ENCODE measurements at regions not wholly inside any gene's neighbourhood (a gene's known extent, or its start where the extent isn't known, plus 50 kb on each side); places are given as distances from the start of the nearest gene placed in this dataset.
"Not testable (repeated sequence)": the region's sequence is repeated elsewhere in the genome, so short reads cannot be mapped to it uniquely, and the experiment has no call there.

DNA sequence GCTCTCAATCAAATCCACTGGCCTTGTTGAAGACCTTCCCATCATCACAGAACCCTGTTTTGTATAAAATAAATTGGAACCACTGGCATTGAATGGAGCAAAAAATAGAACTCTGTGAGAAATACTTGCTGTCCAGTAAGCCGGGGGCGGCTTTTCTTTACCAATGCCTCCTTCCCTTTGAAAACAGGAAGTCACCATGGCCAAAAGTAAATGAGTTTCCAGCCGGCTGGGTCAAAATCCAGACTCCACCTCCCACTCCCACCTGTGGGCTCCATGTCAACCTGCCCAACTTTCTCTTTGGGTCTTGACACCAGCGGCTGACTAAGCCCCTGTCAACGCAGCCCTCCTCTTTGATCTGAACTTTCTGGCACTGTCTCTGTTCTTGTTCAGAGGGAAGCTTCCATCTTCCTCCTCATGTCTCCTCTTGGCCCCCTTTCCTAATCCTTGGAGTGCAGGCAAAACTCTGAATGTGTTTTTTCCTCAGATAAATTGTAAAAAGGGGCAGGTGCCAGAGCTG, 95.2 kb downstream of the TFAP2C start:
- no peak for DNase-seq (ENCODE audit: low read depth)

DNA sequence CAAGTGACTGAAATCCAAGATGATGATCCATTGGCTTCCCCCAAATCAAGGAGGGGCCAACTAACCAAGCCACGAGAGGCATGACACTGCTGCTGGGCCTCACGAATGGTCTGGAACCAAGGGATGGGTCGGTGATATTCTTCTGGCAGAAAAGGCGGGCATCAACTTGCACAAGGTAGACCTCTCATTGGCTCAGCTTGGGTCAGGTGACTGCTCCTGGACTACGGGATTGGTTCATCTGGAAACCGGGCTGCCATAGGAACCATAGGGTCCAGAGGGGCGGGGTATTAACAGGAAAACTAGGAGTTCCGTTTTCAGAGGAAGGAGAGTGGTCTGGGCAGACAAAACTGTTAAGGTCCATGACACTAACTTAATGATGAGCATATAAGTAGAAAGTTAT, 100.9 kb downstream of the TFAP2C start:
- DNase-seq (ENCODE audit: low read depth): no peak

DNA sequence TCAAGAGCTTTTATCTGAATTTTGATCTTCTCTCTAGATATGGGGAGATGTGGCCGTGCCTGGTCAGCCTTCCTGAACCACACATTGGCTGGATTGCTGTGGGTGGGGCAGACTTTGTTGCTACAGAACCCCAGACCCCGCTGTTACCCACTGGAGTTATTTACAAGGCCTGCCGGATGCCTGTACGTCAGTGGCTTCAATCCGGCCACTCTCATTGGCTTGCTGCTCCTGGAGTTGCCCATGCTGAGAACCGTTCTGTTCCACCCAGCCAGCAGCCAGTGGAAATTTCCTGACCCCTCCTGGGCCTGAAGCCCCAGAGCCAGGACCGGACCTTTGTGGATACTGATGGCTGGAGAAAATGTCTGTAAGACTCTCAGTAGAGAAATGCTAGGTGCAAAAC, 101.9 kb downstream of the TFAP2C start:
- no peak for DNase-seq (ENCODE audit: low read depth)

DNA sequence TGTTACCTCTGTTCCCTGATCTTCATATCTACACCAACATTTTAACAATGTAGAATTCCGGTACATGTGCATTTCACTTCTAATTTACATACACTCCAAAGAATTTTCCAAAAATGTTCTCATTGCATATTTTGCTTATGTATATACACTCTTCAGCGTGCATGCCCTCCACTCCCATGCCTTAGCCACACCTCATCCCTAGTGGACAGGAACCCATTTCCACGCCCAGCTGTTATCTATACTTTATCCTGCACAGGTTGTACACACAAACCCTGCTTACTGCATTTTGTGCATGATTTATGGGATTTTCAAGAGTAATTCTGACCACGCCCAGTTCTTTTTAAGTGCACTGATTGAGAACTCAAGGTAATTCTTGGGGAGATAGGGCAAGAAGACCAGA, 102.4 kb downstream of the TFAP2C start:
- DNase-seq (ENCODE audit: low read depth): no peak

DNA sequence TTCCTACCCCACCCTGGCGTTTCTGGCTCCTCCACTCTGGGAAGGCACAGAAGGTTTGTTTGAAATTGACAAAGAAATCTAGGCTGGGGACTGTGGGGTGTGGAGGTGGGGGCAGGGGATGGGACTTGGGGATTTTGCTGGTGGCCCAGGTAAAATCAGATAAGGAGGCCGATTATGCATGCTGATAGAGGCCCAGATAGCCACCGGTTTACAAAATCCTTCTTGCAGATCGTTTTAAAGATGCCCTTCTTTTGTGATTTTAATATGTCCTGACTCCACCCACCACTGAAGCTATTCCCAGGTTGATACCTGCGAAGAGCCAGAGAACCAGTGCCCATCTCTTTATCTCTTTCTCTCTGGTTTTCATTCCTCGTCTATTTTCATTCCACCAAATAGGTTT, 104.9 kb downstream of the TFAP2C start:
- no peak for DNase-seq (ENCODE audit: low read depth)

DNA sequence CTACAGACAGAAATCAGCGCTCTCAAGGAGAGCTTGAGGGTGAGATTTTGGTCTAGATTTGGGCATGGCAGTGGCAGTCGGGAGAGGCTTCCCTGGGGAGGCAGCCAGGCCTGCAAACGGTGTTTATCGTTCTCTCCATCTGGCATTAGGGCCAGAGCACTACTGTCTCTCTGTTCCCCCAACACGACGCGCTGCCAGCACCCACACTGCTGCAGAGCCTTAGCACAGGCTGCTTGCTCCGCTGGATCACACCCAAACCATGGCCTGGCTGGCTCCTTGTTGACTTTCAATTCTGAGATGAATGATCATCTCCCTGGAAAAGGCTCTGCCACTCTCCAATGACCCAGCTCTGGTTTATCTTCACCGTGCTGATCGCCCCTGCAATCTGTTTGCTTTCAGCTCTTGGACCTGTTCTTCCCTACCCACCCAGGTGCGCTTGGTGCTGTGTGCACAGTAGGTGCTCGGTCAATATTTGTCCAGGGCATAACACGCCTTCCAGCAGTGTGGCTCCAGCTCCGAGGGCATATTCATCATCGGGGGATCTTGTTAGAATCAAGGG, 106.1 kb downstream of the TFAP2C start:
- no peak for DNase-seq (ENCODE audit: low read depth)

DNA sequence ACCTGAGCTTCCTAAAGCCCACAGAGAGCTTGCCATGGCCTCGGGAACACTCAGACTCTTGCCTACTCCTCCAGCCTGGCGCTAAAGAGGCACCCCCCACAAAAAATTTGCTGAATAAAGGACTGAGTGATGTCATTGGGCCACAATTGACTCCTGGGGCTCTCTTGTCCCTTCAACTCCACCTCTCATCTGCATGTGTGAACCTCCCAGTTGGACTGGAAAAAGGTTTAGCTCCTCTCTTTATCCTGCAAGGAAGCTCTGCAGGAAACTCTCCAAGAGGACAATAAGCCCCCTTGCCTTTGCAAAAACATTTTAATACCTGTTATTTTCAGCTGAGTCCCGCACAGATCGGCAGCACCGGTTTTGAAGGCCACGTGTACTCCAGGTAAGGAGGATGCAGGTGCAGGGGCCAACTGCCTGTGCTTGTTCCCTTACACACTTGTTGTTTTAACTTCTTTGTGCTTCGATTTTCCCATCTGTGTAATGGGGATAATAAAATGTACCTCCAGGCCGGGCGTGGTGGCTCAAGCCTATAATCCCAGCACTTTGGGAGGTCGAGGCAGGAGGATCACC, 107.3 kb downstream of the TFAP2C start:
- no peak for DNase-seq (ENCODE audit: low read depth)

DNA sequence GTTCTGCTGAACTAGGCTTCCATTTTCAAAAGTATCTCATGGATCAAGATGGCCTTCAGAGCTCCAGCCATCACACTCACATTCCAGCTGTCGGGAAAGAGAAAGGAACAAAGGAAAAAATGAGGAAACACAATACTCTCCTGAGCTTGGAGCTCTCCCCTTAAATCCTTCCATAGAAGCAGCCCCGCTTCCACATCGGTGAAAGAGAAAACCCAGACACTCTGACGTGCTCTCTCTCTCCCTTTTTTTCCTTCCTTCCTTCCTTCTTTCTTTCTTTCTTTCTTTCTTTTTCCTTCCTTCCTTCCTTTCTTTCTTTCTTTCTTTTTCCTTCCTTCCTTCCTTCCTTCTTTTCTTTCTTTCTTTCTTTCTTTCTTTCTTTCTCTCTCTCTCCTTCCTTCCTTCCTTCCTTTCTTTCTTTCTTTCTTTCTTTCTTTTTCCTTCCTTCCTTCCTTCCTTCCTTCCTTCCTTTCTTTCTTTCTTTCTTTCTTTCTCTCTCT, 115.3 kb downstream of the TFAP2C start:
- not testable (repeated sequence) for DNase-seq (ENCODE audit: low read depth)

DNA sequence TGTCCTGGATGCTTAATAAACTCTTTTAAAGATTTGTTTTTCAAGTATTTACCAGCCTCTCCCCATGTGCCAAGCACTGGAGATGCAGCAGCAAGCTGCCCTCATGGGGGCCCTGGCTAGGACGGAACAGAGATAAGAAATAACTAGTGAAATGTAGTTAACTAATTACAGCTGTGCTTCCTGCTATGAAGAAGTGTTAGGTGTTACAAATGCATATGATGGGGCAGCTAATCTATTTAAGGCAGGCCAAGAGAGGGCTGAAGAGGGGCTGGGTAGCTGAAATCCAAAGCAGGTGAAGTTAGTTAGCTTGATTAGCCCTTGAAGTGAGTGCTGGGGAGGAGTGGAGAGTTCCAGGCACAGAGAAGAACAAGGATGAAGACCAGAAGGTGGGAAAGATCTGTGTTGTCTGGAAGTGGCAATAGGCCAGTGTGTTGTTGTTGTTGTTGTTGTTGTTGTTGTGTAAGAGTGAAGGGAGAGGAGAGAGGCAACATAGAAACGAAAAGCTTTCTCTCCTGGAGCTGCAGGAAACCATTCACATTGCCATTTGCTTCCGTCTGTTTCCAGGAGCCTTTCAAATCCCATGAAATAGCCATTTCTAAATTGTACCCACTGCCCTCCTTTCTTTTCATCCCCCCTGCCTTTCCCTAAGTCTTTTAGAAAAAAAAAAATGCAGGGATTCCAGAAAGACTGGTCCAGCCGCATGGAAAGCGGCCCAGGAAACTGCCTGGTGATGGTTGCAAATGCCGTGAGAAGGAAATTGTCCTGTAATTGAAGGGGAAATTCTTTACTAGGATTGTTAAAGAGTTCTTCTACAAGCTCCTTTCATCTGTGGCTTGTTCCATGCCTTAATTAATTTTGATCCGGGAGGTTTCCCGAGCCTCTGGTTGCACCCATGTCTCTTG, 119.6 kb downstream of the TFAP2C start:
- no peak for DNase-seq (ENCODE audit: low read depth)

DNA sequence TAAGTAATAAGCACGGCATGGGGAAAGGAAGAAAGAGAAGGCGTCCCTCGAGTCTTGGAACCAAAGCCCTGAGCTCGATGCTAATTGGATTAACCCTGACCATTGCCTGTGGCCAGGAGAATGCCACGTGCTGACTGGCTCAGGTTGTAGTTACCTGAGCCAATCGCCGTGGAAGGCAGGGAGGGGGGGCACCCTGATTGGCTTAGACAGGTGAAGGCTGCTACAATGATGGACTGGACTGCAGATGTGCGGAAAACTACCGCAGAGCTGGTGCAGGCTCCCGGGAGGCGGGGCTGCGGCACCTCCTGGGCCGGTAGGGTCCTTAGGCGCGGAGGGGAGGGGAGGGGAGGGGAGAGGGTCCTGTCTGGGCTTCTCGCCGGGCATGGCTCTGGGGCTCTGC, 121.3 kb downstream of the TFAP2C start:
- no peak for DNase-seq (ENCODE audit: low read depth)

DNA sequence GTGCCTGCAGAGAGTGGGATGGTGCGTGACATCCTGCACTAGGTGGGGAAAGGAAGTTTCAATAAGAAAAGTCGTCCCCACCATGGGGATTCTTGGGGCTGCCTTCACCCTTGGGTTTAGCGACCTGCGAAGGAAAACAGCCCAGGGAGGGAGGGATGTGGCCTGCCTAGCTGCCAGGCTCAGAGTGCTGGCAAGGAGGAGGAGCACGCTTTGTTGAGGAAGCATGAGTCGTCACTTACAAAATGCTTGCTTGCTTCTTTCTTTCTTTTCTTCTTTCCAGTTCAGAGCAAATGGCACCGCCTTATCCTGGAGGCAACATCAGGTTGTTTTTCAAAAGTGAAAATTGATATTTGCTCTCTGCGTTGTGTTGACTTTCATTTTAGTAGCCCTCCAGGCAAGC, 123.2 kb downstream of the TFAP2C start:
- no peak for DNase-seq (ENCODE audit: low read depth)

DNA sequence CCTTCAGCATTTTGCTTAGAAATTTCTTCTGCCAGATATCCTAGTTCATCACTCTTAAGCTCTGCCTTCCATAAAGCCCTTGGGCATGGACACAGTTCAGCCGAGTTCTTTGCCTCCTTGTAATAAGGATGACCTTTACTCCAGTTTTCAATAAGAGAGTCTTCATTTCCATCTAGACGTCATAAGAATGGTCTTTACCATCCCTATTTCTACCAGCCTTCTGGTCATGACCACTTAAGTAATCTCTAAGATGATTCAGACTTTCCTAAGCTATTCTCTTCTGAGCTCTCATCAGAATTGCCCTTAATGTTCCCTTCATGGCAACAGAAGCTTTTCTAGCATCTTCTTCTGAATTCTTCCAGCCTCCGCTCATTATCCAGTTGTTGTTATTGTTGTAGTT, 126.1 kb downstream of the TFAP2C start:
- DNase-seq (ENCODE audit: low read depth): no peak

DNA sequence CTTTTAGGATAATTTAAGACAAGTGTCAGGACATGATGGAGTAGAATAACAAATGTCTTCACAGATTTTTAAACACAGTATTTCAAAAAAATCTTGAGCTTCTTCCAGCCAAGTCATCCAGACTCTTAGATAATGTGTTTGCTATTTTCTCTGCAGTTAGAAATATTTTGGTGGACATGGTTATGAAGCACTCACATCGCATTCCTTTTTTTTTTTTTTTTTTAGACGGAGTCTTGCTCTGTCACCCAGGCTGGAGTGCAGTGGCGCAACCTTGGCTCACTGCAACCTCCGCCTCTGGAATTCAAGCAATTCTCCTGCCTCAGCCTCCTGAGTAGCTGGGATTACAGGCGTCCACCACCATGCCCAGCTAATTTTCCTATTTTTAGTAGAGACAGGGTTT, 127.6 kb downstream of the TFAP2C start:
- DNase-seq (ENCODE audit: low read depth): not testable (repeated sequence)

DNA sequence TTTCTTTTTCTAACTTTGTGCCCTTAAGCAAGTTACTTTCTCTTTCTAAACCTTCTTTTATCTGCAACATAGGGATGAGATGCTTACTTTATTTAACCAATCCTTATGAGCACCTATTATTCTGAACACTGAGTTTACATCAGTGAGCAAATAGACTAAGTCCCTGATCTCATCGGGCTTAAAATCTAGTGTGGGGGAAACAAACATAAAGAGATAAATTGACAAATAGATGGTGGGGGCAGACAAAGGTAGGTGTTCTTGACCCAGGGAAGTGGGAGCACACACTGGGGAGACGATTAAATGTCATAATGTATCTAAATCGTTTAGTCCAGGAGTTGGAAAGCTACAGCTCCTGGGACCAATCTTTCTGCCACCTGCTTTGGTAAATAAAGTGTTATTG, 129.6 kb downstream of the TFAP2C start:
- no peak for DNase-seq (ENCODE audit: low read depth)

DNA sequence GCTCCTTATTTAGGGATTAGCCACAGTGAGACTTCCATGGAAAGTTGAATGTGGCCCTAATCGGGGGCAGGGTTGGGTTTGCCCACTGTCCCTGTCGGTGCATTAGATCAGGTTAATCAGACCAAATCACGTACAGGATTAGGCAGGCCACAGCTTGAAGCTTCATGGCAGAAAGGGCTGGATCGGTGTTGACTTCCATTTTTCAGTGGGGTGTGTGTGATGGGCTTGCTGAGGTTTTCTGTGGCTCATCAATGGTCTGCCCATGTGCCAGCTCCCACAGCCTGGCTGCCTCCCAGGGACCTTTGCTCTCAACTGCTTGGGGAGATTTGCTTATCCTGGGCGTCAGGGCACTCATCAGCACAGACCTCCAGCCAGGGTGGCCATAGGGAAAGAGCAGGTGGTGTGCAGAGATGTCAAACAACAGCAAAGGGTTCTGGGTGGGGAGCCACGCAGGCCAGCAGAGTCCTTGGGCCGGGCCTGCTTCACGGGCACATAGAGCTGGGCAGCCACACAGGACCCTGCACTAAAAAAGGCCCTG, 130.7 kb downstream of the TFAP2C start:
- DNase-seq (ENCODE audit: low read depth): no peak

DNA sequence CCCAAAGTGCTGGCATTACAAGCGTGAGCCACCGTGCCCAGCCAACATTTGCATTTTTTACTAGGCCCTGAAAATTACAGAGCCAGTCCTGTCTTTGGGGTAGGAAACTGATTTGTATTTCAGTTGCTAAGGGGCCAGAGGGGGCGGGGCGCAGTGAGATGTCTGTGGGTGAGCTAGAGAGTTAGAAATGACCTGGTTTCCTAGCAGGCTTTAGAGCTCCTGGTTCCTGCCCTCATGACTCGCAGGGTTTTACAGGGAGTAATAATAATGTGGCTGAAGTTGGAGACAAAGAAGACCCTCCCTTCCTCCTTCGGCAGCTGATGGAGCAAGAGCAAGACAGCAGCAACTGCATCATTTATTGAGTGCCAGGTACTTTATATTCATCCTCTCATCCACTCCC, 131.5 kb downstream of the TFAP2C start:
- no peak for DNase-seq (ENCODE audit: low read depth)

DNA sequence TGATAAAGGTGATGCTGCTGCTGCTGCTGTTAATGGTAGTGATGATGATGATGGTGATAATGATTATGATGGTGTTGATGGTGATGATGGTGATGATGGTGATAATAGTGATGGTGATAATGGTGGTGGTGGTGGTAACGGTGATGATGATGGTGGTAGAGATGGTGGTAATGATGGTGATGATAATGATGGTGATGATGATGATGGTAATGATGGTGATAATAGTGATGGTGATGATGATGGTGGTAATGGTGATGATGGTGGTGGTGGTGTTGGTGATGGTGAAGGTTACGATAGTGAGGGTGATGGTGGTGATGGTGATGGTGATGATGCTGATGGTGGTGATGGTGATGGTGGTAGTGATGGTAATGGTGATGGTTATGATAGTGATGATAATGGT, 132.3 kb downstream of the TFAP2C start:
- no peak for DNase-seq (ENCODE audit: low read depth)

DNA sequence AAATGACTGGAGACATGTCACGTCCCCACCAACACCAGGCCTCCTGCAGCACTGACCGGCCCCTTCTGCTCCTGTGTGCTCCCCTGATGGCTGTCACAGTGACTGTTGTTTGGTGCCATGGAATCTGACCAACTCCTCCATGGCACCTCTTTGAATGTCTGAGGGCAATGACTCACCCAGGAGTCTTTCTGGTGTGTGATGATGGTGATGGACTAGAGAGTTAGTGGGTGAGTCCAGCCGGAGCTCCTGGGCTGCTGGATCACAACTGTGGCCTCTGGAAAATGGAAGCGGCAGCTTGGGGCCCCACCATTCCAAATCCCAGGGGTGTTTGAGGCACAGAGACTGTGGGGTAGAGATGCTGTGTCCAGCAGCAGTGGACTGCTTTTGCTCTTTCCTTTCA, 133.3 kb downstream of the TFAP2C start:
- DNase-seq (ENCODE audit: low read depth): no peak

DNA sequence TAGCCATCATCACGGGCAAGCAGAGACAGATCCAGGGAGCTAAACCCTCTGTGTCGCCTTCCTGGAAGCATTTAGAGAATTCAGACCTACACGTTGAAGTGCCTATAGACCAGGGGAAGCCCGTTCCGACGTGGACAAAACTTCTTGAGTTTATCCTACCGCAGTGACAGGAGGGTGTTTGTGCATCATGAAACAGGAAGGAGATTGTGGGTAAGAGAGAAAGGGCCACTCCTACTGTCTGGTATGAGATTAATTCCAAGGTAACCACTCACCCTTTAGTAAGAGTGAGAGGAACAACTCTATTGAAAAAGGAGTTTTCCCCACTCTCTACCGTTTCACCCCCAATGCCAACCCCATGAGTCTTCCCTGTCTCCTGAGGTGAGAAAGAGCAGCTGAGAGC, 133.7 kb downstream of the TFAP2C start:
- DNase-seq (ENCODE audit: low read depth): no peak

DNA sequence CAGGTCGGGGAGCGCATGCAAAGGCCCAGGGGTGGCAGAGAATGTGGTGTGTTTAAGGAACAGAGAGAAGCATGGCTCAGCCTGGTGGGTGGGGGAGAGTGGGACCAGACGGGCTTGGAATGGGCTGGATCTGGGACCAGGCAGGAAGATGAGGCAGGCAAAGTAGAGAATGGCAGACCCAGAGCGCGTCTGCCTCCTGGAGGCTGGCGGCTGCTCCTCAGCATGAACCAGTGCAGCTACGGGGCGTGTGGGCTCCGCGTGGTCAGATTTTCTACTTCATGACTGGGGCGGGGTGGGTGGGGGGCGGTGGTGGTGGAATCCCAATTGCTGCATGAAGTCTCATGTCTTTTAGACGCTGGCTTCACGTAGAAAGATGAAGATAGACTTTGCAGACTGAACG, 135.6 kb downstream of the TFAP2C start:
- DNase-seq (ENCODE audit: low read depth): no peak

DNA sequence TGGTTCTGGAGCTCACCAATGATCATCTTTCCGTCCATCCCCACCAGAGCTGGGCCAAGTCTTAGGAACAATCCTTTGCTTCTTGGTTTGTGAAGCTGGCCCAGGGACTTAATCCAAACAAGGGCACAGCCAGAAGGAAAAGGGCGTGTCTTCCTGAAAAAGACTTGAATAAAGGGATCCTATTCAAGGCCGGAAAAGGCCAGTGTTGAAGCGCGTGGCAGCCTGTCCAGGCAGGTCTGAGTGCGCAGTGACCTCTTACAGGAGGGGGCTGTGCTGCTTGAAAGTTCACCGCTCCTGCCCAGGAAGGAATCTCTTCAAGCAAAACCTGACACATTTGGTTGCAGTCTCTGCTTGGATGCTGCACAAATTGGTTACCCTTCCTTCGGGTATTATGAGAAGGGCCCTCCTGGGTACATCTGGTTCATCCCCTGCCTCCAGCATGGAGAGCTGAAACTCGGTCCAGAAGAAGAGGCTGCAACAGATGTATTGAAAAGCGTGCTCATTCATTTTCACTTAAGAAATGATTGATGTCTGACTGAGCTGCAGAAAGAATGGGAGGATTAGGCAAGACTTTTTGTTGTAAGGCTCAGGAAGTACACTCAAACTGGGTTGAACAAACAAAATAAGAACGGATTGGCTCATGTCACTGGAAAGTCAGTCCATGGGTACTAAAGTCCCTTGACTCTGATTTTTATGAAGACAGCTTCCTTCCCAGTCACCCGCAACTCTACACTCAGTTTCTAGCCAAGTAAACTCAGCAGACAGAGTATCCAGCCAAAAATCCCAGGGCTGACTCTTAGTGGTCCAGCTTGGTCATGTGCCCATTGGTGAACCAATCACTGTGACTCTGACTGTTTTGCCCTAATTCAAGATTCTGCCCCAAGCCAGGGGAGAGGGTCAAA, 136.3 kb downstream of the TFAP2C start:
- no peak for DNase-seq (ENCODE audit: low read depth)
